HepG2 (cell line): ENCODE measurements at regions not wholly inside any gene's neighbourhood (a gene's known extent, or its start where the extent isn't known, plus 50 kb on each side); places are given as distances from the start of the nearest gene placed in this dataset.

ENCODE experiments used
- ATAC-seq: fragments of 200-7000 bp; cut with Tn5 transposase; 3 replicates; pipeline ENCODE4 v1.9.1; 2020; ENCODE audit warnings: mild to moderate bottlenecking, moderate library complexity
- BruUV-seq: library from RNA; stranded (reverse); fragments of 400-500 nt; replicated peaks from 2 replicates; lab custom pipeline; 2021; lab: Mats Ljungman, UMichigan
- CTCF ChIA-PET: fragments of 300-600 bp; formaldehyde crosslinking; extraction: SDS; loops from one replicate; lab custom pipeline; 2021; ENCODE audit warnings: low total read pairs, inconsistent platforms, low intra/inter-chr PET ratio; lab: Yijun Ruan, JAX
- POLR2A ChIA-PET: fragments of 350-600 bp; sonication (Branson Sonifier 250); formaldehyde crosslinking; loops from one replicate; lab custom pipeline; 2020; ENCODE audit warnings: antibody characterized with exemption, inconsistent platforms; lab: Yijun Ruan, JAX
- DNase-seq: peaks from one replicate; pipeline ENCODE4 v3.0.0-alpha.2; 2015; ENCODE audit warnings: low spot score
- FAIRE-seq: peaks from 3 replicates; lab custom pipeline; 2011; peaks lifted over from hg19 to GRCh38; lab: Jason Lieb, UNC
- H2AFZ ChIP-seq: one replicate; pipeline ENCODE4 v1.6.1; 2011; ENCODE audit warnings: low read length, inconsistent platforms
- H3K27ac ChIP-seq: fragments of 300-600 bp; 3 replicates; pipeline ENCODE4 v1.8.0; 2011; ENCODE audit warnings: mixed run types, mild to moderate bottlenecking, mixed read lengths, low read length, inconsistent platforms; ENCODE audit not compliant: insufficient read depth; ENCODE audit errors: extremely low read length
- H3K27me3 ChIP-seq, 2 experiments: fragments of 200-600 bp in 1 of 2; 2 replicates in 1 of 2; 3 replicates in 1 of 2; pipeline versions ENCODE4 v1.6.0 to v1.8.0; 2011; ENCODE audit warnings: low read length in 2 of 2, mild to moderate bottlenecking in 2 of 2, moderate library complexity in 2 of 2, inconsistent platforms in 1 of 2; ENCODE audit not compliant: insufficient read depth in 2 of 2, control insufficient read depth in 1 of 2
- H3K36me3 ChIP-seq, 2 experiments: fragments of 200-600 bp in 1 of 2; replicated peaks in 1 of 2; 2 replicates in 1 of 2; 3 replicates in 1 of 2; pipeline versions ENCODE4 v1.5.1 to v1.8.0; 2011; ENCODE audit warnings: low read length in 2 of 2, inconsistent platforms in 1 of 2; ENCODE audit not compliant: insufficient read depth in 2 of 2, control insufficient read depth in 1 of 2
- H3K4me1 ChIP-seq: 2 replicates; pipeline ENCODE4 v1.5.1; 2012; ENCODE audit warnings: low read length, inconsistent platforms; ENCODE audit not compliant: insufficient read depth
- H3K4me2 ChIP-seq: 2 replicates; pipeline ENCODE4 v1.6.0; 2011; ENCODE audit warnings: low read depth, low read length, inconsistent platforms
- H3K4me3 ChIP-seq, 3 experiments: fragments of 200-600 bp in 1 of 3; sonication (generic), shearing (Covaris generic) in 1 of 3; replicated peaks in 1 of 3; 2 replicates each; pipeline ENCODE4 v1.5.1; 2011 to 2016; ENCODE audit warnings: low read length in 3 of 3, inconsistent platforms in 2 of 3, low read depth in 2 of 3, mild to moderate bottlenecking in 2 of 3, control low read depth in 1 of 3, mixed read lengths in 1 of 3; ENCODE audit not compliant: insufficient read depth in 1 of 3
- H3K79me2 ChIP-seq: one replicate; pipeline ENCODE4 v1.6.1; 2011; ENCODE audit warnings: low read length, inconsistent platforms; ENCODE audit not compliant: insufficient read depth
- H3K9ac ChIP-seq: 2 replicates; pipeline ENCODE4 v1.6.0; 2011; ENCODE audit warnings: mild to moderate bottlenecking, low read depth, low read length, inconsistent platforms; ENCODE audit not compliant: insufficient read depth
- H3K9me3 ChIP-seq: 2 replicates; pipeline ENCODE4 v1.5.1; 2012; ENCODE audit warnings: mild to moderate bottlenecking, low read length
- H4K20me1 ChIP-seq: 2 replicates; pipeline ENCODE4 v1.6.0; 2011; ENCODE audit warnings: inconsistent platforms, mild to moderate bottlenecking, low read length, moderate library complexity; ENCODE audit not compliant: insufficient read depth
- AGO2 ChIP-seq: fragments of 200-400 bp; formaldehyde crosslinking; optimal IDR thresholded peaks from 2 replicates; pipeline ENCODE3; 2017; ENCODE audit warnings: mild to moderate bottlenecking, low read depth, low read length, moderate library complexity
- ARHGAP35 ChIP-seq: sonication (generic); formaldehyde crosslinking; IDR thresholded peaks from 2 replicates; pipeline ENCODE4 v1.9.0; 2022; ENCODE audit warnings: mild to moderate bottlenecking, inconsistent platforms, moderate library complexity, missing genetic modification reagents, borderline replicate concordance
- ASH2L ChIP-seq: fragments of 300-600, 200-600 bp; sonication (generic); IDR thresholded peaks from 2 replicates; pipeline ENCODE4 v1.7.0; 2017; ENCODE audit warnings: low read depth, mild to moderate bottlenecking, moderate library complexity, mixed read lengths, low read length; ENCODE audit not compliant: insufficient read length
- ATF1 ChIP-seq: IDR thresholded peaks from 2 replicates; pipeline ENCODE4 v1.6.1; 2016; ENCODE audit warnings: mild to moderate bottlenecking, control low read depth
- EHMT2 ChIP-seq: fragments of 200-600 bp; sonication (generic); IDR thresholded peaks from 2 replicates; pipeline ENCODE4 v1.7.0; 2017; ENCODE audit warnings: antibody characterized with exemption, low read depth, low read length, borderline replicate concordance
- ELF1 ChIP-seq: sonication (generic); formaldehyde crosslinking; IDR thresholded peaks from 2 replicates; pipeline ENCODE4 v1.4.0; 2020; ENCODE audit warnings: missing genetic modification reagents
- HDAC1 ChIP-seq: sonication (generic); formaldehyde crosslinking; IDR thresholded peaks from 2 replicates; pipeline ENCODE4 v1.5.1; 2020; ENCODE audit warnings: mild to moderate bottlenecking, missing genetic modification reagents
- RBAK ChIP-seq: sonication (generic); formaldehyde crosslinking; IDR thresholded peaks from 2 replicates; pipeline ENCODE4 v1.5.1; 2020; ENCODE audit warnings: mild to moderate bottlenecking, missing genetic modification reagents
- SNAPC2 ChIP-seq: sonication (generic); formaldehyde crosslinking; IDR thresholded peaks from 2 replicates; pipeline ENCODE4 v1.8.1; 2022; ENCODE audit warnings: mild to moderate bottlenecking, missing genetic modification reagents
- U2AF1 ChIP-seq: fragments of 200-400 bp; formaldehyde crosslinking; optimal IDR thresholded peaks from 2 replicates; pipeline ENCODE3; 2017; ENCODE audit warnings: mild to moderate bottlenecking, low read depth, low read length
- ZFP90 ChIP-seq: sonication (generic); formaldehyde crosslinking; IDR thresholded peaks from 2 replicates; pipeline ENCODE4 v1.8.0; 2022; ENCODE audit warnings: missing genetic modification reagents, mild to moderate bottlenecking, inconsistent platforms, borderline replicate concordance
- ZIK1 ChIP-seq: sonication (generic); formaldehyde crosslinking; IDR thresholded peaks from 2 replicates; pipeline ENCODE4 v1.5.0; 2020; ENCODE audit warnings: mild to moderate bottlenecking, low read depth, missing genetic modification reagents, borderline replicate concordance
- ZNF552 ChIP-seq: sonication (generic); formaldehyde crosslinking; IDR thresholded peaks from 2 replicates; pipeline ENCODE4 v1.9.0; 2022; ENCODE audit warnings: missing genetic modification reagents, mild to moderate bottlenecking, borderline replicate concordance
- ZNF567 ChIP-seq: sonication (generic); formaldehyde crosslinking; IDR thresholded peaks from 2 replicates; pipeline ENCODE4 v1.8.1; 2023; ENCODE audit warnings: mild to moderate bottlenecking, missing genetic modification reagents, borderline replicate concordance
- WGBS: methylation state at CpG from one replicate; pipeline ENCODE4 v1.1.6; 2017; ENCODE audit warnings: low lambda C conversion rate; 5-methylcytosine and 5-hydroxymethylcytosine counted together
- in situ Hi-C: cut with HindIII; loops from 2 replicates; pipeline ENCODE4 v1.10.0; 2017; ENCODE audit warnings: low pct_unique_long_range_greater_than_20kb; ENCODE audit not compliant: extremely low pct_ligation_motif_present
- intact Hi-C: fragments of 100-400 bp; cut with micrococcal nuclease; formaldehyde crosslinking; loops from one replicate; pipeline ENCODE4 v1.10.0; 2022; ENCODE audit not compliant: unreplicated experiment
- TF ChIP-seq, protein P1 (sequence below): sonication (generic); formaldehyde crosslinking; IDR thresholded peaks from 2 replicates; pipeline ENCODE4 v1.4.0; 2020; ENCODE audit warnings: mild to moderate bottlenecking, missing genetic modification reagents
- TF ChIP-seq, protein P2 (sequence below): sonication (generic); formaldehyde crosslinking; IDR thresholded peaks from 2 replicates; pipeline ENCODE4 v1.4.0; 2020; ENCODE audit warnings: missing genetic modification reagents
- TF ChIP-seq, protein P3 (sequence below): sonication (generic); formaldehyde crosslinking; IDR thresholded peaks from 2 replicates; pipeline ENCODE4 v1.4.0; 2020; ENCODE audit warnings: missing genetic modification reagents
- TF ChIP-seq, protein P4 (sequence below): sonication (generic); formaldehyde crosslinking; IDR thresholded peaks from 2 replicates; pipeline ENCODE4 v1.5.1; 2020; ENCODE audit warnings: missing genetic modification reagents, mild to moderate bottlenecking, borderline replicate concordance

DNA sequence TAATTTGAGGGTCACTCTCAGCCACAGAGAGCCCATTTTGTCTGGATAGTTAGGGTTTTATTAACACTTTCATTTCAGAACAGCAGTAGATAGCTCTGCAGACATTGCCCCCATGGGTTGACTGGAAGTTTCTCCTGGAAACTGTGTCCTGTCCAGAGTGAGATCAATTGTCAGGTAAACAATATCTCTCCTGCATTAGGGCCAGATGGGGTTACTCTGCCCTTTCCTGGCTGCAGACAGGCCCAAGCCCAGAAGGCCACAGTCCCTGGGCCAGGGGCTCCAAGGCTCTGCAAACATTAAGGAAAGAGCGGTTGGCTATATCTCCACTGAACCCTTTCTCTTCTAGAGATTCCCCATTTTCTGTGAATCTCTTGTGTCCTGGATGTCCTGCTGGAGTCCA lies 436.8 kb upstream of the PRKX start:
- Histone ChIP-seq H3K4me1 (no peaks in the 10 kb centered on the region), H3K27ac (no peak overlapping the region), H3K27me3 (no peaks in the 10 kb centered on the region), H3K4me2 (no peak overlapping the region), H3K9me3 (no peaks in the 10 kb centered on the region), H3K4me3 (no peak overlapping the region), H3K36me3 (no peaks in the 10 kb centered on the region), H4K20me1 (no peaks in the 10 kb centered on the region), H3K9ac (no peak overlapping the region), H2AFZ (no peak overlapping the region), H3K79me2 (no peaks in the 10 kb centered on the region)
- DNase-seq (no peak), ATAC-seq (no peak), FAIRE-seq (no peak)
- intact Hi-C loops (no loop called here), in situ Hi-C loops (no loop called here)
- no TSS peak for BruUV-seq
- TF ChIP-seq, protein P1, sequence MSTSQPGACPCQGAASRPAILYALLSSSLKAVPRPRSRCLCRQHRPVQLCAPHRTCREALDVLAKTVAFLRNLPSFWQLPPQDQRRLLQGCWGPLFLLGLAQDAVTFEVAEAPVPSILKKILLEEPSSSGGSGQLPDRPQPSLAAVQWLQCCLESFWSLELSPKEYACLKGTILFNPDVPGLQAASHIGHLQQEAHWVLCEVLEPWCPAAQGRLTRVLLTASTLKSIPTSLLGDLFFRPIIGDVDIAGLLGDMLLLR (CRISPR knock-in tag), result no peak
- TF ChIP-seq ATF1 (CRISPR knock-in tag) (no peak), ASH2L (no peak), HDAC1 (CRISPR knock-in tag) (no peak), ZFP90 (CRISPR knock-in tag) (no peak), EHMT2 (no peak), ELF1 (CRISPR knock-in tag) (no peak), AGO2 (no peak), ZIK1 (no peak), SNAPC2 (no peak), U2AF1 (no peak), ZNF567 (CRISPR knock-in tag) (no peak), ARHGAP35 (CRISPR knock-in tag) (no peak), RBAK (CRISPR knock-in tag) (no peak), ZNF552 (CRISPR knock-in tag) (no peak)
- TF ChIP-seq, protein P2, sequence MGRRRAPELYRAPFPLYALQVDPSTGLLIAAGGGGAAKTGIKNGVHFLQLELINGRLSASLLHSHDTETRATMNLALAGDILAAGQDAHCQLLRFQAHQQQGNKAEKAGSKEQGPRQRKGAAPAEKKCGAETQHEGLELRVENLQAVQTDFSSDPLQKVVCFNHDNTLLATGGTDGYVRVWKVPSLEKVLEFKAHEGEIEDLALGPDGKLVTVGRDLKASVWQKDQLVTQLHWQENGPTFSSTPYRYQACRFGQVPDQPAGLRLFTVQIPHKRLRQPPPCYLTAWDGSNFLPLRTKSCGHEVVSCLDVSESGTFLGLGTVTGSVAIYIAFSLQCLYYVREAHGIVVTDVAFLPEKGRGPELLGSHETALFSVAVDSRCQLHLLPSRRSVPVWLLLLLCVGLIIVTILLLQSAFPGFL (CRISPR knock-in tag), result no peak
- TF ChIP-seq, protein P3, sequence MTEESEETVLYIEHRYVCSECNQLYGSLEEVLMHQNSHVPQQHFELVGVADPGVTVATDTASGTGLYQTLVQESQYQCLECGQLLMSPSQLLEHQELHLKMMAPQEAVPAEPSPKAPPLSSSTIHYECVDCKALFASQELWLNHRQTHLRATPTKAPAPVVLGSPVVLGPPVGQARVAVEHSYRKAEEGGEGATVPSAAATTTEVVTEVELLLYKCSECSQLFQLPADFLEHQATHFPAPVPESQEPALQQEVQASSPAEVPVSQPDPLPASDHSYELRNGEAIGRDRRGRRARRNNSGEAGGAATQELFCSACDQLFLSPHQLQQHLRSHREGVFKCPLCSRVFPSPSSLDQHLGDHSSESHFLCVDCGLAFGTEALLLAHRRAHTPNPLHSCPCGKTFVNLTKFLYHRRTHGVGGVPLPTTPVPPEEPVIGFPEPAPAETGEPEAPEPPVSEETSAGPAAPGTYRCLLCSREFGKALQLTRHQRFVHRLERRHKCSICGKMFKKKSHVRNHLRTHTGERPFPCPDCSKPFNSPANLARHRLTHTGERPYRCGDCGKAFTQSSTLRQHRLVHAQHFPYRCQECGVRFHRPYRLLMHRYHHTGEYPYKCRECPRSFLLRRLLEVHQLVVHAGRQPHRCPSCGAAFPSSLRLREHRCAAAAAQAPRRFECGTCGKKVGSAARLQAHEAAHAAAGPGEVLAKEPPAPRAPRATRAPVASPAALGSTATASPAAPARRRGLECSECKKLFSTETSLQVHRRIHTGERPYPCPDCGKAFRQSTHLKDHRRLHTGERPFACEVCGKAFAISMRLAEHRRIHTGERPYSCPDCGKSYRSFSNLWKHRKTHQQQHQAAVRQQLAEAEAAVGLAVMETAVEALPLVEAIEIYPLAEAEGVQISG (CRISPR knock-in tag), result no peak
- TF ChIP-seq, protein P4, sequence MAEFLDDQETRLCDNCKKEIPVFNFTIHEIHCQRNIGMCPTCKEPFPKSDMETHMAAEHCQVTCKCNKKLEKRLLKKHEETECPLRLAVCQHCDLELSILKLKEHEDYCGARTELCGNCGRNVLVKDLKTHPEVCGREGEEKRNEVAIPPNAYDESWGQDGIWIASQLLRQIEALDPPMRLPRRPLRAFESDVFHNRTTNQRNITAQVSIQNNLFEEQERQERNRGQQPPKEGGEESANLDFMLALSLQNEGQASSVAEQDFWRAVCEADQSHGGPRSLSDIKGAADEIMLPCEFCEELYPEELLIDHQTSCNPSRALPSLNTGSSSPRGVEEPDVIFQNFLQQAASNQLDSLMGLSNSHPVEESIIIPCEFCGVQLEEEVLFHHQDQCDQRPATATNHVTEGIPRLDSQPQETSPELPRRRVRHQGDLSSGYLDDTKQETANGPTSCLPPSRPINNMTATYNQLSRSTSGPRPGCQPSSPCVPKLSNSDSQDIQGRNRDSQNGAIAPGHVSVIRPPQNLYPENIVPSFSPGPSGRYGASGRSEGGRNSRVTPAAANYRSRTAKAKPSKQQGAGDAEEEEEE, result no peak
- POLR2A ChIA-PET, result no interaction called here
- WGBS, result 86% methylated on average over 1 of the region's 1 CpG
- CTCF ChIA-PET, result no interaction called here
